Activated B cell treated with CpG ODN at 0.5 μM for 24 hours (primary cell): ENCODE measurements at regions not wholly inside any gene's neighbourhood (a gene's known extent, or its start where the extent isn't known, plus 50 kb on each side); places are given as distances from the start of the nearest gene placed in this dataset.

ENCODE experiments used
- ATAC-seq: fragments of 200-7000 bp; cut with Tn5 transposase; one replicate; pipeline ENCODE4 v1.10.0; 2021; ENCODE audit warnings: low read depth, mild to moderate bottlenecking, moderate library complexity
- CTCF ChIA-PET: fragments of 350-600 bp; sonication (Branson Sonifier 250); formaldehyde crosslinking; loops from one replicate; lab custom pipeline; 2021; ENCODE audit warnings: antibody characterized with exemption; lab: Charles Lee
- POLR2A ChIA-PET: fragments of 350-600 bp; sonication (Branson Sonifier 250); formaldehyde crosslinking; loops from one replicate; lab custom pipeline; 2021; ENCODE audit warnings: antibody characterized with exemption; lab: Charles Lee
- DNase-seq: peaks from one replicate; pipeline ENCODE4 v3.0.0; 2022
- H3K27ac Mint-ChIP-seq: one replicate; pipeline ENCODE4 v1.8.0; 2020; ENCODE audit warnings: mixed read lengths
- H3K27me3 Mint-ChIP-seq: one replicate; pipeline ENCODE4 v1.8.0; 2021; ENCODE audit warnings: mixed read lengths
- H3K36me3 Mint-ChIP-seq: one replicate; pipeline ENCODE4 v1.8.0; 2021; ENCODE audit warnings: low read depth, mixed read lengths
- H3K4me1 Mint-ChIP-seq: one replicate; pipeline ENCODE4 v1.8.0; 2021; ENCODE audit warnings: mixed read lengths
- H3K4me3 Mint-ChIP-seq: one replicate; pipeline ENCODE4 v1.8.0; 2020; ENCODE audit warnings: mild to moderate bottlenecking, mixed read lengths
- H3K9me3 Mint-ChIP-seq: one replicate; pipeline ENCODE4 v1.8.0; 2020; ENCODE audit warnings: mixed read lengths
- intact Hi-C: fragments of 100-400 bp; cut with micrococcal nuclease; formaldehyde crosslinking; loops from one replicate; pipeline ENCODE4 v1.15.1; 2024
- TF ChIP-seq, protein P1 (sequence below): fragments of 200-600 bp; IDR thresholded peaks from one replicate; pipeline ENCODE4 v1.8.0; 2022; ENCODE audit warnings: antibody characterized with exemption, mild to moderate bottlenecking

GRCh38 chr1:99086057-99086456 lies 81.4 kb upstream of the PLPPR5 start:
- DNase-seq (no peak), ATAC-seq (no peak)
- Mint-ChIP-seq H3K4me1 (no peaks in the 10 kb centered on the region), H3K9me3 (peaks cover 10% of the 10 kb centered on the region), H3K27ac (no peak overlapping the region), H3K27me3 (no peaks in the 10 kb centered on the region), H3K36me3 (no peaks in the 10 kb centered on the region), H3K4me3 (no peak overlapping the region)
- CTCF ChIA-PET, result no interaction called here
- TF ChIP-seq, protein P1, sequence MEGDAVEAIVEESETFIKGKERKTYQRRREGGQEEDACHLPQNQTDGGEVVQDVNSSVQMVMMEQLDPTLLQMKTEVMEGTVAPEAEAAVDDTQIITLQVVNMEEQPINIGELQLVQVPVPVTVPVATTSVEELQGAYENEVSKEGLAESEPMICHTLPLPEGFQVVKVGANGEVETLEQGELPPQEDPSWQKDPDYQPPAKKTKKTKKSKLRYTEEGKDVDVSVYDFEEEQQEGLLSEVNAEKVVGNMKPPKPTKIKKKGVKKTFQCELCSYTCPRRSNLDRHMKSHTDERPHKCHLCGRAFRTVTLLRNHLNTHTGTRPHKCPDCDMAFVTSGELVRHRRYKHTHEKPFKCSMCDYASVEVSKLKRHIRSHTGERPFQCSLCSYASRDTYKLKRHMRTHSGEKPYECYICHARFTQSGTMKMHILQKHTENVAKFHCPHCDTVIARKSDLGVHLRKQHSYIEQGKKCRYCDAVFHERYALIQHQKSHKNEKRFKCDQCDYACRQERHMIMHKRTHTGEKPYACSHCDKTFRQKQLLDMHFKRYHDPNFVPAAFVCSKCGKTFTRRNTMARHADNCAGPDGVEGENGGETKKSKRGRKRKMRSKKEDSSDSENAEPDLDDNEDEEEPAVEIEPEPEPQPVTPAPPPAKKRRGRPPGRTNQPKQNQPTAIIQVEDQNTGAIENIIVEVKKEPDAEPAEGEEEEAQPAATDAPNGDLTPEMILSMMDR, result no peak
- intact Hi-C loops, result no loop called here
- POLR2A ChIA-PET, result no interaction called here

DNA sequence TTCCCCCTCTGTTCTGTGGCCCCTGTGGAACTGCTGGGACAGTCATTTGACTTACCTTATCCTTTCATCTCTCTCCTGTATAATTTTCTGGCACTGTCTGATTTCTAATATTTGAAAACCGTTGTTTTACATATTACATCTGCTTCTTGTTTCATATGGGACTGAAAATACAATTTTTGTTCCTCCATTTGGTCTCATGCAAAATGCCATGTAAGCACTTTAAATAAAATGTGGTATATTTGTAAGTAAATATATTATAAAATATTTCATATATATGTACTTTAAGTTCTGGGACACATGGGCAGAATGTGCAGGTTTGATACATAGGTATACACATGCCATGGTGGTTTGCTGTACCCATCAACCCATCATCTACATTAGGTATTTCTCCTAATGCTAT lies 93.9 kb upstream of the PLPPR5 start:
- no peak overlapping the region for H3K27ac Mint-ChIP-seq
- intact Hi-C loops, result no loop called here
- ATAC-seq (no peak), DNase-seq (no peak)
- H3K36me3 Mint-ChIP-seq, result no peaks in the 10 kb centered on the region
- H3K9me3 Mint-ChIP-seq, result peaks cover 13% of the 10 kb centered on the region
- H3K4me3 Mint-ChIP-seq, result no peak overlapping the region
- H3K4me1 Mint-ChIP-seq, result no peaks in the 10 kb centered on the region
- H3K27me3 Mint-ChIP-seq, result no peaks in the 10 kb centered on the region
- CTCF ChIA-PET, result no interaction called here
- POLR2A ChIA-PET, result no interaction called here
- TF ChIP-seq, protein P1, result no peak

DNA sequence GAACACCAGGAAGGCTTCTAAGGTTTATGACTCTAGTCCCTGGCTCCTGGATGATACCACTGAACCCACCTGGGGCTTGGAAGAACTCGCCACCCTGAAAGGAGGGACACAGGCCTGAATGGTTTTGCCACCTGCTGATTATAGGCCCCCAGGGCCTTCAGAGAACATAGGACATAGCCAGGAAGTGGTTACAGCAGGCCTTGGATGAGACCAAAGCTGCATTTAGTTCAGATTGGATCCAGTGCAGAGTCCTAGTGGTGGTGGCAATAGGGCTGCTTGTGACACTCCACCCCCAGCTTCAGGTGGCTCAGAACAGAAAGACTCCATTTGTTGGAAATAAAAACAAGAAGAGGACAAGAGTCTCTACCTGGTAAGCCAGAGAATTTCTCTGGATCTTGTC lies 101.6 kb upstream of the PLPPR5 start:
- Mint-ChIP-seq H3K4me1 (no peaks in the 10 kb centered on the region), H3K27ac (no peak overlapping the region), H3K9me3 (no peaks in the 10 kb centered on the region), H3K27me3 (no peaks in the 10 kb centered on the region), H3K4me3 (no peak overlapping the region), H3K36me3 (no peaks in the 10 kb centered on the region)
- no peak for ATAC-seq
- CTCF ChIA-PET, result no interaction called here
- POLR2A ChIA-PET, result no interaction called here
- intact Hi-C loops, result no loop called here
- no peak for DNase-seq
- TF ChIP-seq, protein P1, result no peak

- Mint-ChIP-seq H3K9me3 (no peaks in the 10 kb centered on the region), H3K27me3 (no peaks in the 10 kb centered on the region), H3K4me3 (no peak overlapping the region), H3K4me1 (no peaks in the 10 kb centered on the region), H3K36me3 (no peaks in the 10 kb centered on the region), H3K27ac (no peak overlapping the region)
- TF ChIP-seq, protein P1, result no peak
- DNase-seq (no peak), ATAC-seq (no peak)
- POLR2A ChIA-PET, result no interaction called here
- intact Hi-C loops, result no loop called here
- CTCF ChIA-PET, result no interaction called here
Measured at GRCh38 chr1:99107680-99108079, 103.0 kb upstream of the PLPPR5 start.

- ATAC-seq (no peak), DNase-seq (no peak)
- Mint-ChIP-seq H3K27ac (no peak overlapping the region), H3K9me3 (no peaks in the 10 kb centered on the region), H3K27me3 (no peaks in the 10 kb centered on the region), H3K36me3 (no peaks in the 10 kb centered on the region), H3K4me3 (no peak overlapping the region), H3K4me1 (no peaks in the 10 kb centered on the region)
- POLR2A ChIA-PET, result no interaction called here
- intact Hi-C loops, result no loop called here
- TF ChIP-seq, protein P1, result no peak
- CTCF ChIA-PET, result no interaction called here
Measured at GRCh38 chr1:99110140-99111041, 105.7 kb upstream of the PLPPR5 start.
